ENCODE measurements at regions not wholly inside any gene's neighbourhood (a gene's known extent, or its start where the extent isn't known, plus 50 kb on each side); places are given as distances from the start of the nearest gene placed in this dataset.

DNA sequence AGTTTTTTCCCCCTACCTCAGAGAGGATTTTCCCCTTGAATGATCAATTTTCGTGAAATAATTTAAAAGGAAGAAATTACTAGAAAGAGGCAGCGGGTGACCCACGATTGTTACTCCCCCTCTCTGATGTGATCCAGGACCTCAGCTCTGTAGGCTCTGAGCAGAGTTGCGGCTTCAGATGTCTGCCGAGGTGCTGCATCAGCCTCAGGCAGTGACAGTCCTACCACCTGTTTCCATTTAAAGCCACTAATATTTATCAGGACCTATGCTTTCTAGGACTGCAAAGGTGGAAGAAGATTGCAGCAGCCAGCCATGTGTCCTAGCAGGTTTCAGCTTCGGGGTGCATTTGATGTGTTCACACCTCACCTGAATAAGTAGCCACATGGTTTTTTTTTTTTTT lies 294.8 kb upstream of the C2CD4B start:
- Histone ChIP-seq H2AFZ (ENCODE audit: low read depth, low read length) (no peak overlapping the region), H3K27me3 (ENCODE audit: insufficient read depth, low read depth, low read length) (no peaks in the 10 kb centered on the region), H3F3A (ENCODE audit: insufficient read depth, low read length, poor library complexity, severe bottlenecking) (no peaks in the 10 kb centered on the region), H4K20me1 (ENCODE audit: insufficient read depth) (no peaks in the 10 kb centered on the region), H3K4me2 (ENCODE audit: low read length) (no peak overlapping the region), H3K4me3 (ENCODE audit: low read length) (no peak overlapping the region), H3K27ac (ENCODE audit: low read length) (no peak overlapping the region), H3K79me2 (replicated peaks; ENCODE audit: insufficient read depth, low read length) (no peaks in the 10 kb centered on the region), H3K9ac (ENCODE audit: low read length) (no peak overlapping the region), H3K9me2 (ENCODE audit: insufficient read depth, low read length) (no peaks in the 10 kb centered on the region), H3K9me3 (ENCODE audit: low read length) (no peaks in the 10 kb centered on the region), H3K36me3 (ENCODE audit: insufficient read depth, low read length) (no peaks in the 10 kb centered on the region)
- no peak for TF ChIP-seq POLR2AphosphoS5 (IDR thresholded peaks at IDR 0.05)
- TF ChIP-seq TAF1 (IDR thresholded peaks at IDR 0.05; ENCODE audit: low read depth): no peak
- TF ChIP-seq EP300 (conservative IDR thresholded peaks at IDR 0.05; ENCODE audit: poor library complexity, severe bottlenecking): no peak
- TF ChIP-seq RAD21 (conservative IDR thresholded peaks at IDR 0.05): no peak
- no peak for TF ChIP-seq SMC3 (conservative IDR thresholded peaks at IDR 0.05; ENCODE audit: poor library complexity)

DNA sequence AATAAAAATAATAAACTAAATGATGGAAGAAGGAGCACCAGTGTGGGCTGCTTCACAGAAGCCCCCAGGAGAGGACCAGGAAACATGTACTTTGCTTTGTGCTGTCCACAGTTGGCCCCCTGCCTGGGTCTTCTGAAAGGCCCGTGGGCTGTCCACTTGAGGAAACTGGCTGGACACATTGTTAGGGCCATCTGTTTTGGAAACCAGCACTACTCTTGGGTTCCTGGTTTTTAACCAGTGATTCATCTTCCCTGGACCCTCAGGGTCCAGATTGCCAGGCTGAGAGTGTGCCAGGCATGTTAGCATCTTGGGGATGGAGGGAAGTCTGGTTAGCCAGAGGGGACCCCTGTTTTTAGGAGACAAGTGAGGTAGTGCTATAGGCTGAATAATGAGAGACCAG lies 297.2 kb upstream of the C2CD4B start:
- Histone ChIP-seq H3K79me2 (replicated peaks; ENCODE audit: insufficient read depth, low read length) (no peaks in the 10 kb centered on the region), H3K9me3 (ENCODE audit: low read length) (no peaks in the 10 kb centered on the region), H2AFZ (ENCODE audit: low read depth, low read length) (no peak overlapping the region), H3K9ac (ENCODE audit: low read length) (no peak overlapping the region), H3K27me3 (ENCODE audit: insufficient read depth, low read depth, low read length) (no peaks in the 10 kb centered on the region), H3K9me2 (ENCODE audit: insufficient read depth, low read length) (no peaks in the 10 kb centered on the region), H4K20me1 (ENCODE audit: insufficient read depth) (no peaks in the 10 kb centered on the region), H3K36me3 (ENCODE audit: insufficient read depth, low read length) (no peaks in the 10 kb centered on the region), H3K4me3 (ENCODE audit: low read length) (no peak overlapping the region), H3K4me2 (ENCODE audit: low read length) (no peak overlapping the region), H3F3A (ENCODE audit: insufficient read depth, low read length, poor library complexity, severe bottlenecking) (no peaks in the 10 kb centered on the region), H3K27ac (ENCODE audit: low read length) (no peak overlapping the region)
- TF ChIP-seq POLR2AphosphoS5 (IDR thresholded peaks at IDR 0.05) (no peak), EP300 (conservative IDR thresholded peaks at IDR 0.05; ENCODE audit: poor library complexity, severe bottlenecking) (no peak), SMC3 (conservative IDR thresholded peaks at IDR 0.05; ENCODE audit: poor library complexity) (no peak), EZH2 (IDR thresholded peaks at IDR 0.05; ENCODE audit: borderline replicate concordance, insufficient read depth, low read length, poor library complexity, severe bottlenecking) (no peak), TAF1 (IDR thresholded peaks at IDR 0.05; ENCODE audit: low read depth) (no peak), RAD21 (conservative IDR thresholded peaks at IDR 0.05) (no peak), MXI1 (conservative IDR thresholded peaks at IDR 0.05; ENCODE audit: poor library complexity, severe bottlenecking) (no peak)
- TF ChIP-seq, protein P1, sequence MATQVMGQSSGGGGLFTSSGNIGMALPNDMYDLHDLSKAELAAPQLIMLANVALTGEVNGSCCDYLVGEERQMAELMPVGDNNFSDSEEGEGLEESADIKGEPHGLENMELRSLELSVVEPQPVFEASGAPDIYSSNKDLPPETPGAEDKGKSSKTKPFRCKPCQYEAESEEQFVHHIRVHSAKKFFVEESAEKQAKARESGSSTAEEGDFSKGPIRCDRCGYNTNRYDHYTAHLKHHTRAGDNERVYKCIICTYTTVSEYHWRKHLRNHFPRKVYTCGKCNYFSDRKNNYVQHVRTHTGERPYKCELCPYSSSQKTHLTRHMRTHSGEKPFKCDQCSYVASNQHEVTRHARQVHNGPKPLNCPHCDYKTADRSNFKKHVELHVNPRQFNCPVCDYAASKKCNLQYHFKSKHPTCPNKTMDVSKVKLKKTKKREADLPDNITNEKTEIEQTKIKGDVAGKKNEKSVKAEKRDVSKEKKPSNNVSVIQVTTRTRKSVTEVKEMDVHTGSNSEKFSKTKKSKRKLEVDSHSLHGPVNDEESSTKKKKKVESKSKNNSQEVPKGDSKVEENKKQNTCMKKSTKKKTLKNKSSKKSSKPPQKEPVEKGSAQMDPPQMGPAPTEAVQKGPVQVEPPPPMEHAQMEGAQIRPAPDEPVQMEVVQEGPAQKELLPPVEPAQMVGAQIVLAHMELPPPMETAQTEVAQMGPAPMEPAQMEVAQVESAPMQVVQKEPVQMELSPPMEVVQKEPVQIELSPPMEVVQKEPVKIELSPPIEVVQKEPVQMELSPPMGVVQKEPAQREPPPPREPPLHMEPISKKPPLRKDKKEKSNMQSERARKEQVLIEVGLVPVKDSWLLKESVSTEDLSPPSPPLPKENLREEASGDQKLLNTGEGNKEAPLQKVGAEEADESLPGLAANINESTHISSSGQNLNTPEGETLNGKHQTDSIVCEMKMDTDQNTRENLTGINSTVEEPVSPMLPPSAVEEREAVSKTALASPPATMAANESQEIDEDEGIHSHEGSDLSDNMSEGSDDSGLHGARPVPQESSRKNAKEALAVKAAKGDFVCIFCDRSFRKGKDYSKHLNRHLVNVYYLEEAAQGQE (IDR thresholded peaks at IDR 0.05; ENCODE audit: borderline replicate concordance): no peak
- TF ChIP-seq, protein P2, sequence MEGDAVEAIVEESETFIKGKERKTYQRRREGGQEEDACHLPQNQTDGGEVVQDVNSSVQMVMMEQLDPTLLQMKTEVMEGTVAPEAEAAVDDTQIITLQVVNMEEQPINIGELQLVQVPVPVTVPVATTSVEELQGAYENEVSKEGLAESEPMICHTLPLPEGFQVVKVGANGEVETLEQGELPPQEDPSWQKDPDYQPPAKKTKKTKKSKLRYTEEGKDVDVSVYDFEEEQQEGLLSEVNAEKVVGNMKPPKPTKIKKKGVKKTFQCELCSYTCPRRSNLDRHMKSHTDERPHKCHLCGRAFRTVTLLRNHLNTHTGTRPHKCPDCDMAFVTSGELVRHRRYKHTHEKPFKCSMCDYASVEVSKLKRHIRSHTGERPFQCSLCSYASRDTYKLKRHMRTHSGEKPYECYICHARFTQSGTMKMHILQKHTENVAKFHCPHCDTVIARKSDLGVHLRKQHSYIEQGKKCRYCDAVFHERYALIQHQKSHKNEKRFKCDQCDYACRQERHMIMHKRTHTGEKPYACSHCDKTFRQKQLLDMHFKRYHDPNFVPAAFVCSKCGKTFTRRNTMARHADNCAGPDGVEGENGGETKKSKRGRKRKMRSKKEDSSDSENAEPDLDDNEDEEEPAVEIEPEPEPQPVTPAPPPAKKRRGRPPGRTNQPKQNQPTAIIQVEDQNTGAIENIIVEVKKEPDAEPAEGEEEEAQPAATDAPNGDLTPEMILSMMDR (IDR thresholded peaks at IDR 0.05; ENCODE audit: poor library complexity, severe bottlenecking): no peak

DNA sequence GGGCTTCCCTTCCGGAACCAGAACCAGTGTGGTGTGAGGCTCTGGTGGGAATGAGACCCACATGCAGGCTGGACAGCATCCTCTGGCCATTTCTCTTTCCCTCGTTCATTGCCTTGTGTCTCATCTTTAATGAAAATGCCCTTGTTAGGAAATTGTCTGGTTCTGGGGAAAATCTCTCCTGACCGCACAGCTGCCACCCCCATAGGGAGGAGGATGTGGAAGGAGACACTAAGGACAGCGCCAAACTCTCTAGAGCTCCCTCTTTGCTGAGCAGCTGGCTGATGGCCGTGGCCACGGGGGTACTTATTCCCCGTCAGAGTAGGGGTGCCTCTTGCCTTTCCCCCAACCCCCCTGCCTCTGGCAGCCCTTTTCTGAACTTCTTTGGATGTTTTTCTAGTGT lies 297.6 kb upstream of the C2CD4B start:
- H3K27me3 ChIP-seq (ENCODE audit: insufficient read depth, low read depth, low read length): no peaks in the 10 kb centered on the region
- no peaks in the 10 kb centered on the region for H3K79me2 ChIP-seq (replicated peaks; ENCODE audit: insufficient read depth, low read length)
- H3K9ac ChIP-seq (ENCODE audit: low read length): no peak overlapping the region
- H4K20me1 ChIP-seq (ENCODE audit: insufficient read depth): no peaks in the 10 kb centered on the region
- no peaks in the 10 kb centered on the region for H3F3A ChIP-seq (ENCODE audit: insufficient read depth, low read length, poor library complexity, severe bottlenecking)
- H3K9me2 ChIP-seq (ENCODE audit: insufficient read depth, low read length): no peaks in the 10 kb centered on the region
- no peaks in the 10 kb centered on the region for H3K36me3 ChIP-seq (ENCODE audit: insufficient read depth, low read length)
- no peak overlapping the region for H3K4me3 ChIP-seq (ENCODE audit: low read length)
- no peak overlapping the region for H3K4me2 ChIP-seq (ENCODE audit: low read length)
- no peak overlapping the region for H3K27ac ChIP-seq (ENCODE audit: low read length)
- no peak overlapping the region for H2AFZ ChIP-seq (ENCODE audit: low read depth, low read length)
- H3K9me3 ChIP-seq (ENCODE audit: low read length): no peaks in the 10 kb centered on the region
- no peak for TF ChIP-seq SMC3 (conservative IDR thresholded peaks at IDR 0.05; ENCODE audit: poor library complexity)
- TF ChIP-seq EP300 (conservative IDR thresholded peaks at IDR 0.05; ENCODE audit: poor library complexity, severe bottlenecking): no peak
- no peak for TF ChIP-seq EZH2 (IDR thresholded peaks at IDR 0.05; ENCODE audit: borderline replicate concordance, insufficient read depth, low read length, poor library complexity, severe bottlenecking)
- TF ChIP-seq TAF1 (IDR thresholded peaks at IDR 0.05; ENCODE audit: low read depth): no peak
